GM21737 (cell line): ENCODE measurements at regions not wholly inside any gene's neighbourhood (a gene's known extent, or its start where the extent isn't known, plus 50 kb on each side); places are given as distances from the start of the nearest gene placed in this dataset.
"Not testable (repeated sequence)": the region's sequence is repeated elsewhere in the genome, so short reads cannot be mapped to it uniquely, and the experiment has no call there.

Experiments used
- ATAC-seq: cut with Tn5 transposase; IDR thresholded peaks from one replicate; pipeline ENCODE4 v1.9.1; 2021; ENCODE audit warnings: mild to moderate bottlenecking, moderate library complexity; ENCODE audit not compliant: unreplicated experiment

DNA sequence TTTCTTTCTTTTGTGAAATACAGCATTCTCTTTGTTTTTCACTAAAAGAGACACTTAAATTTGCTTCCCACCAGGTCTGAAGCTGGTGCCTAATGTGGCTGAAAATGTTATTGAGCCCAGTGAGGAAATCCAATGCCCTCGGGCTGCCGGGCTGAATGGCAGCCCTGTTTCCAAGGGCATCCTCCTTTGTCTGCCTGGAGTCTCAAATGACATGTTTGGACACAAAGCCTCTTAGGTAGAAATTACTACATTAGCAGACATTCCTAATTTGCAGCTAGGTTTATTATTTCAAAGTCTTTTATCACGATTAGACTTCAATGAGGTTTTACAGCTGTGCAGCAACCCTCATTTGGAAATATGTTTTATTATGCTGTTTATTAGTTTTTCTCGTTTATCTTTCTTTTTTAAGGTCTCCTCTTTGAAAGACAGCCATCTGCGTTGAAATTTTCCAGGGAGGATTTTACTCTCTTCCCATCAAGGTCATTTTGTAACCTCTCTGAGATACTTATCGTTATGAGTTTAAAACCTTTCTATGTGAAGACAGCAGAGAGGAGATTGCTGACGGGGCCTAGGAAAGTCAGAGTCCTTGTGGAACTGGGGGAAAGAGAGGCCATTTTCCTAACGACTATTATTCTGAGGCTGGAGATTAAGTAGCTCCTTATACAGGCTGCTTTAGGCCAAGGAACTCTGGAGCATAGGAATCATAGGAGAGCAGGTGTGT is 59.0 kb upstream of the ZNF532 start:
- ATAC-seq: no peak

GRCh38 chr18:58806826-58807714 is 57.6 kb upstream of the ZNF532 start:
- peak; percentile 86 for ATAC-seq

DNA sequence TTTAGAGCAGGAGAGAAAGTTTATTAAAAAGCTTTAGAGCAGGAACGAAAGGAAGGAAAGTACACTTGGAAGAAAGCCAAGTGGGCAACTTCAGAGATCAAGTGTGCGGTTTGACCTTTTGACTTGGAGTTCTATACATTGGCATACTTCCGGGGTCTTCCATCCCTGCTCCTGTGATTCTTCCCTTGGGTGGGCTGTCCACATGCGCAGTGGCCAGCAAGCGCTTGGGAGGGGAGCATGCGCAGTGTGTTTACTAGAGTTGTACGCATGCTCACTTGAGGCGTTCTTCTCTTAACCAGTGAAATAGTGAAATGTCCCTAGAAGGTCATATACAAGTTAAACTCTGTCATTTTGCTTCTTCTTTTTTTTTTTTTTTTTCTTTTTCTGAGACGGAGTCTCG is 56.9 kb upstream of the ZNF532 start:
- no peak for ATAC-seq

DNA sequence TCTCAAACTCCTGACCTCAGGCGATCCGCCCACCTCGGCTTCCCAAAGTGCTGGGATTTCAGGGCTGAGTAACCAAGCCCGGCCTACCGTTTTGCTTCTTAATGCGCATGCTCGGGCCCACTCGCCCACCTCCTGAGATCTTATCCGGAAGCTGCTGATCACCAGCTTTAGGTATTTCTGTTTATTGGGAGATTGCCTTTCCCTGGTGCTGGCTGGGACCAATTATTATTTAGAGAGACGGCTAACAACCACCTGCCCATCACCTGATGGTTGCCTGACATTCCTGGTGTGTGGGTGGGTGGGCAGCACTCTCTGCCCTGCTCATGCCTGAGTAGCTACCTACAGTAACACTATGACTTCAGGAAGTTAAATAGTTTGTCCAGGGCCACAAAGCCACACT is 56.3 kb upstream of the ZNF532 start:
- ATAC-seq: no peak

GRCh38 chr18:58811859-58812258 is 52.8 kb upstream of the ZNF532 start:
- not testable (repeated sequence) for ATAC-seq

DNA sequence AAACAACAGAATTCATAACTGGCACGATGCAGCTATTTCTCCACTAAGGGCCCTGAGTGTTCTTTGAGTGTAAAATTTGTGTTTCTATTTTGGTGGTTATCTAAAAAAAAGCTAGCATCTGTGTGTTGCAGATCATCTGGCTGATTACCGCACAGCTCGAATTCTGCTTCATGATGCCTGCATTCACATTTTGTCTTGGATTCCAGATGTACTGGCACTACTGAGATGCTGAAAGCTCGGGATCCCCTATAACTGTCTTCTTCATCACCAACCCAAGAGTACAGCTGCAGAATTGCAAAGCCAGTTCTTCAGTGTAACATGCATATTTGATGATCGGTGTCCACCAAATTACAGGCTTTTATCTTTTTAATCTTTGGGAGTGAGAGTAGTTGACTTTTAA is 51.6 kb upstream of the ZNF532 start:
- ATAC-seq: no peak

DNA sequence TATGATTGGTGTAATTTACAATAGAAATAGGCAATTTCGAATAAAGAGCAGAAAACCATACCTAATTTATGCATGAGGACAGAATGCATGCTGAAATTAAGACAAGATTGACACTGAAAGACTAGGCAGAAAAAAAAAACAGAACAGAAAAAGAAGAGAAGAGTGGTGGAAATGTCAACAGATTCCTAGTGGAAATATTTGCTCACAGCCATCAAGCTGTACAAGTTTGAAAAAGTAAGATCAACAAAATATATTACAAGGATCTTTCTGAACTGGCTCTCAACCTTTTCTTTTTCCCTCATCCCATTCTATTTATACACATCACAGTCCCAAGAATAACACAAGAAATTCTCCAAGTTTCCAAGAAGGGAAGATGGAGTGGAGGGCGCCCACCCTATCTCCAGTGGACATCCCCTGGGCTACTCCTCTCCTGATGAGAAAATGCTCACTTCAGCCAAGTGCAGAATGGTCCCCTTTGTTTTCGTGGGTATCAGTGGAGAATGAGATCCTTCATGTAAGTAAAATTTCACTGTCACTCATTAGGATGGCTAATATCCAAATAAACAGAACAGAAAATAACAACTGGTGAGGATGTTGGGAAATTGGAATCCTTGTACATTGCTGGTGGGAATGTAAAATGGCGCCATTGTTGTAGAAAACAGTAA is 51.0 kb upstream of the ZNF532 start:
- ATAC-seq: no peak

DNA sequence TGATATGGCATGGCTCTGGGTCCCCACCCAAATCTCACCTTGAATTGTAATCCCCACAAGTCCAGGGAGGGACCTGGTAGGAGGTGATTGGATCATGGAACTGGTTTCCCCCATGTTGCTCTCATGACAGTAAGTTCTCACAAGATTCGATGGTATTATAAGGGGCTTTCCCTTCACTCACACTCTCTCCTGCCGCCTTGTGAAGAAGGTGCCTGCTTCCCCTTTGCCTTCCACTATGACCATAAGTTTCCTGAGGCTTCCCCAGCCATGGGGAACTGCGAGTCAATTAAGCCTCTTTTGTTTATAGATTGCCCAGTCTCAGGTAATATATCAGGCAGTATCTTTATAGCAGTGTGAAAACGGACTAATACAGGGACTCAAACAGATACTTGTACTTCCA is 50.4 kb upstream of the ZNF532 start:
- no peak for ATAC-seq
